GM18505 (cell line): ENCODE measurements at regions not wholly inside any gene's neighbourhood (a gene's known extent, or its start where the extent isn't known, plus 50 kb on each side); places are given as distances from the start of the nearest gene placed in this dataset.
"Not testable (repeated sequence)": the region's sequence is repeated elsewhere in the genome, so short reads cannot be mapped to it uniquely, and the experiment has no call there.

Experiments
- ATAC-seq: cut with Tn5 transposase; IDR thresholded peaks from one replicate; pipeline ENCODE4 v1.9.1; 2021; ENCODE audit not compliant: unreplicated experiment
- POLR2A ChIP-seq: IDR thresholded peaks from 4 replicates; pipeline ENCODE4 v1.6.1; 2011; ENCODE audit warnings: borderline replicate concordance; ENCODE audit not compliant: insufficient read depth, insufficient read length; ENCODE audit errors: extremely low read depth

GRCh38 chr11:24196733-24197132, 300.1 kb upstream of the LUZP2 start:
- no peak for ATAC-seq
- no peak for TF ChIP-seq POLR2A

DNA sequence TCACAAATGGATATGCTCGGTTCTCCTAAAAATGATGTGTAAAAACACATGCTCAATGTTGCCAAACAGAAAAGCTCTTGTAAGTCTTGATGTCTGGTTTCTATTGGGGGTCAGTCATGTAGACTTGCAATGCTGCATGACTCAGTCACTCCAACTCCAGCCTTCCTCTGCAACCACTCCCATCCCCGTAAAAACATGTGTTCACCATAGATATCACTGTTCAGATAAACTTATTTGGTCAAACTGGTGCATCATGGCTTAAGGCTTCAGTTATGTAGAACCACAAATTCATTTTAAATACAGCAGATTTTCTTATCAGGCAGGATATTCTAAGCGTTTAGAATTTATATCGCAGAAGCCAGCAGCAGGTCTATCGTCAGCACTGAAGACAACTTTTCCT, 298.4 kb upstream of the LUZP2 start:
- no peak for ATAC-seq
- no peak for TF ChIP-seq POLR2A

DNA sequence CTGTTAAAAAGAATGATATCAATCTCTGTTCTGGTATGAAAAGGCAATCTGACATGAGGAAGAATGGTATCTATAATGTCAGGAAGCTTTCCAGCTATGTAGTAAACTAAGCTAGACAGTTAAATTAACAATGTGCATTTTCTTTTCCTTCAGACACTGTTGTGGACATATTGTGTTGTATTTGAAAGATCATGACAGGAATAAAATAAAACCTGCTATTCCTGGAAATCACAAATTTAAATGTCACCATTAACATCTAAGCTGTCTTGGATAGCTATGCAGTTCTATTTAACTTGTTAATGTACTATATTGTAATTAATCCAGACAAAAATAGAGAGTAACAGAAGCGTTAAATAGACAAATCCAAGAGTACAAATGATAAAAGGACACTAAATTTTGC, 297.4 kb upstream of the LUZP2 start:
- ATAC-seq, result no peak
- TF ChIP-seq POLR2A, result no peak

GRCh38 chr11:24206030-24206429, 290.8 kb upstream of the LUZP2 start:
- ATAC-seq, result no peak
- TF ChIP-seq POLR2A, result no peak

DNA sequence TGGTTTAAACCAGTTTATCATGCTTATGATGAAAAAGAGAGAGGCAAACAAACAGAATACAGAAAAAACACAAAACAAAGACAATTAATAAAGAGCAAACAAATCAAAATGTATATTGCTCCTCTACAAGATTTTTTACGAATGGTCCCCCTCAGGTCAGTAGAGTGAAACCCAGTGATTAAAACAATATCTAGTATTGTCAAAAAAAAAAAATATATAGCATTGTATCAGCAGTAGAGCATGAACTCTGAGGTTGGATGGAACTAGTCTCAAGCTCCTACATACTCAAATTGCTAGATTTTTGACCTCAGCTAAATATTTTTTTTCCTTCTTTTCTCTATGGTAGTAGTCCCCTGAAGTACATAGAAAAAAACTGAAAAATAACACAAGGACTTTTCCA, 290.3 kb upstream of the LUZP2 start:
- ATAC-seq, result no peak

GRCh38 chr11:24216488-24216887, 280.4 kb upstream of the LUZP2 start:
- no peak for TF ChIP-seq POLR2A
- ATAC-seq, result no peak

More for the DNA sequence above, 290.3 kb upstream of the LUZP2 start:
- TF ChIP-seq POLR2A, result no peak

GRCh38 chr11:24217319-24217718, 279.5 kb upstream of the LUZP2 start:
- not testable (repeated sequence) for ATAC-seq

DNA sequence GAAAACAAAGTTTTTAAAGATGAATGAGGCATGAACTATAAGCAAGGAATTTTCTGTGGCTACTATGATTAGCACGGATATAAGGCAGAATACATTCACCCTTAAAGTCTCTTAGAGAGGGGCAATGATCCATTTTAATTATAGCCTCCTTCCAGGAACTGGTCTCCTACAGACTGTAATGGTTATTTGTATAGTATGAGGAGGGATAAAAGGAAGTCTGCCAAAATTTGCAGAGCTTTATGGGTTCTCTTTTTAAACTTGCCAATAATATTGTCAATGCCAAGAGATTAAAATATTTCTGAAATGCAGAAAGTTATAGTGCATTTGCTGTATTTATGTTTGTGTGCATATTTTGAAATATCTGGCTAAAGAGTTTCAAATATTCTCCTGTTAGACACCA, 271.4 kb upstream of the LUZP2 start:
- ATAC-seq, result no peak
- no peak for TF ChIP-seq POLR2A

DNA sequence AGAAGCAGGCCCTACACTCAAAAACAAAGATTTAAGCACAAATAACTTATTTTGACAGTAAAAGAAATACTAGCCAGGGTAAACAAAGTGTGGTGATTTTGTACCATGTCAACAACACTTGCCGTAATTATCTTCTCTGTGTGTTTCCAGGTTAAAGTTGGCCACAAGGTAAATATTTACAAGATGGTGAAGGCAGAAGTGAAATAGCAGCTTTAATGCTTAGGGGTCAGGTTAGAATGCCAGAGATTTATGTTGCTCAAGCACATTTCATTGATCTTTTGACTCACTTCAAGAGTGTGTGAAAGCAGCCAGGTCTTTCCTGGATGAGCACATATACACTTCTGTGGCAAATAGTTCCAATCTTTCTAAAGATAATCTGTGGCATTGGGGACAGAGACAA, 270.2 kb upstream of the LUZP2 start:
- no peak for TF ChIP-seq POLR2A
- no peak for ATAC-seq

DNA sequence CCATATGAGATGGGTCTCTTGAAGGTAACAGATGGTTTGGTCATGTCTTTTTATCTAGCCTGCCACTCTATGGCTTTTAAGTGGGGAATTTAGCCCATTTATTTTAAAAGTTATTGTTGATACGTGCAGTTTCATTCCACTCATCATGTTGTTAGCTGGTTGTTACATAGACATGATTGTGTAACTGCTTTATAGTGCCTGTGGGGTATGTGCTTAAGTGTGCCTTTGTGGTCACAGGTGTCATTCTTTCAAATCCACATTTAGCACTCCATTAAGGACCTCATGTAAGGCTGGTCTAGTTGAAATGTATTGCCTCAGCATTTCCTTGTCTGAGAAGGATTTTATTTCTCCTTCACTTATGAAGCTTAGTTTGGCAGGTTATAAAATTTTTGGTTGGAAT, 263.8 kb upstream of the LUZP2 start:
- no peak for ATAC-seq
- TF ChIP-seq POLR2A, result no peak

GRCh38 chr11:24234822-24235508, 261.9 kb upstream of the LUZP2 start:
- no peak for TF ChIP-seq POLR2A
- ATAC-seq, result no peak

DNA sequence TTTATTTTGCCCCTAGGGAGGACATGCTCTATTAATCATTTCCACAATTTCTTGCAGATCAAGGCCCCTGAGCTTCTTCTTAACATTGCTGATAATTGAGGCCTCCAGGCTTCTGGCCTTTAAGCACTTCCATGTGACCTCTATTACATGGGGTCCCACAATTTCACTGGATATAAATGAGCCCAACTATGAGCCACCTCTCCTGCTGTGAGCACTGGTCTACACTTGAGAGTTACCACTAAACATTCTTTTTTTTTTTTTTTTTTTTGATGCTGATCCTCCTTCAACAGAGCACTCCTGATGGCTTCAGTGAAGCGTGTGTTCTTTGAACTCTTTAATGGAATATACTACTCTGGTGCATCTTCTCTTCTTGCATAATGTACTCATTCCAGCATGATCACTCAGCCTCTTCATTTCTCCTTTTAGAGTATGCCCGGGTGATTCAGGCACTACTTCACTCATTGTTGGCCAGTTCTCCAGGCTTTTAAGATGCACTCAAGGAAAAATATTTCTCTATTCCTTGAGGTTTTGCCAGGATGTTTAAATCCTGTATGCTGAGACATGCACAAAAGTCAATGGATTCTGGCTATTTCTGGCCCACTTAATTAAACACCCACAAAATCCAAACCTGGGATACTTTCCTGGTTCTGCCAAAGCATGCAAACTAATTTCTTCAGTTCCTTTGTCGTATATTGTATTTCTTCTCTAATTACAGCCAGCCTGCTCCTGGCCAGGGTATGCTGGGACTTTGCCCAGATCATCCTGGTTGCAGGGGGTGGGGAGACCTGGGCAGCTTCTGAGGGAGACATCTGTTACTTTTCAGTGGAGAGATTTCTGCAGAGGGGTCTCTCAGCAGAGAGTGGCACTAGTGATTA, 257.8 kb upstream of the LUZP2 start:
- ATAC-seq, result no peak
- TF ChIP-seq POLR2A, result no peak

- no peak for TF ChIP-seq POLR2A
- no peak for ATAC-seq
These were observed 256.9 kb upstream of the LUZP2 start for GRCh38 chr11:24239930-24240329.

GRCh38 chr11:24240496-24241175, 256.2 kb upstream of the LUZP2 start:
- TF ChIP-seq POLR2A, result no peak
- no peak for ATAC-seq
